ENCODE measurements at regions not wholly inside any gene's neighbourhood (a gene's known extent, or its start where the extent isn't known, plus 50 kb on each side); places are given as distances from the start of the nearest gene placed in this dataset.

GRCh38 chr16:76007645-76008044 is 269.6 kb upstream of the CNTNAP4 start:
- TF ChIP-seq CTCF (IDR thresholded peaks at IDR 0.05) (no peak), POLR2AphosphoS5 (IDR thresholded peaks at IDR 0.05) (no peak), POLR2A (IDR thresholded peaks at IDR 0.05) (no peak), EP300 (IDR thresholded peaks at IDR 0.05; ENCODE audit: low read depth) (no peak)
